HFFc6 (cell line): ENCODE measurements at regions not wholly inside any gene's neighbourhood (a gene's known extent, or its start where the extent isn't known, plus 50 kb on each side); places are given as distances from the start of the nearest gene placed in this dataset.

Source experiments
- DNase-seq: peaks from one replicate; pipeline ENCODE4 v3.0.0-alpha.2; 2018
- H3K27ac Mint-ChIP-seq: 2 replicates; pipeline ENCODE4 v1.8.0; 2020; ENCODE audit warnings: mild to moderate bottlenecking, mixed read lengths
- H3K27me3 Mint-ChIP-seq: 2 replicates; pipeline ENCODE4 v1.8.0; 2021; ENCODE audit warnings: mild to moderate bottlenecking, moderate library complexity, mixed read lengths; ENCODE audit not compliant: insufficient read depth
- H3K36me3 Mint-ChIP-seq: 2 replicates; pipeline ENCODE4 v1.8.0; 2021; ENCODE audit warnings: low read depth, mixed read lengths
- H3K4me1 Mint-ChIP-seq: 2 replicates; pipeline ENCODE4 v1.8.0; 2020; ENCODE audit warnings: low read depth, mixed read lengths
- H3K4me3 Mint-ChIP-seq: 2 replicates; pipeline ENCODE4 v1.8.0; 2020; ENCODE audit warnings: mild to moderate bottlenecking, moderate library complexity, mixed read lengths
- H3K9me3 Mint-ChIP-seq: 2 replicates; pipeline ENCODE4 v1.8.0; 2020; ENCODE audit warnings: mild to moderate bottlenecking, mixed read lengths
- TF ChIP-seq, protein P1 (sequence below): fragments of 200-600 bp; sonication (generic); IDR thresholded peaks from 2 replicates; pipeline ENCODE4 v1.5.0; 2021; ENCODE audit warnings: antibody characterized with exemption, mild to moderate bottlenecking

DNA sequence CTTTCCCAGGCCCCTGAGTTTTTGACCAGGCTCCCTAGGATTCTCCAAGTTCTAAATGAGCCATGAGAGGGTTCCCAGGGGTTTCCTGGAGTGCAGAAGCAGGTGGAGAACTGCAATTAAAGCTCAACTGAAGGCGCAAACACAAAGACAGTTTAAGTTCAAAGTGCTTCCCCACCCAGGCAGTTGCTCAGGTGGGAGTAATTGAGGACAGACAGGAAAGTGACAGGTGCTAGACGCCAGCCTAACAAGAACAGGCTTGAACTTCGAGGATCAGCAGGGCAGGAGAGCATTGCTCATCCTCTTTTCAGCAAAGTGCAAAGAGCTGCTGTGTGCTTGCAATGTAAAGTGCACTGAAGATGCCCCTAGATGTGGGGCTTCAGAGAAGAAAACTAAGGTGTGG, 77.2 kb upstream of the ST8SIA3 start:
- Mint-ChIP-seq H3K4me1 (no peaks in the 10 kb centered on the region), H3K9me3 (no peaks in the 10 kb centered on the region), H3K4me3 (no peak overlapping the region), H3K27me3 (peaks cover 9% of the 10 kb centered on the region), H3K36me3 (no peaks in the 10 kb centered on the region), H3K27ac (no peak overlapping the region)
- TF ChIP-seq, protein P1, sequence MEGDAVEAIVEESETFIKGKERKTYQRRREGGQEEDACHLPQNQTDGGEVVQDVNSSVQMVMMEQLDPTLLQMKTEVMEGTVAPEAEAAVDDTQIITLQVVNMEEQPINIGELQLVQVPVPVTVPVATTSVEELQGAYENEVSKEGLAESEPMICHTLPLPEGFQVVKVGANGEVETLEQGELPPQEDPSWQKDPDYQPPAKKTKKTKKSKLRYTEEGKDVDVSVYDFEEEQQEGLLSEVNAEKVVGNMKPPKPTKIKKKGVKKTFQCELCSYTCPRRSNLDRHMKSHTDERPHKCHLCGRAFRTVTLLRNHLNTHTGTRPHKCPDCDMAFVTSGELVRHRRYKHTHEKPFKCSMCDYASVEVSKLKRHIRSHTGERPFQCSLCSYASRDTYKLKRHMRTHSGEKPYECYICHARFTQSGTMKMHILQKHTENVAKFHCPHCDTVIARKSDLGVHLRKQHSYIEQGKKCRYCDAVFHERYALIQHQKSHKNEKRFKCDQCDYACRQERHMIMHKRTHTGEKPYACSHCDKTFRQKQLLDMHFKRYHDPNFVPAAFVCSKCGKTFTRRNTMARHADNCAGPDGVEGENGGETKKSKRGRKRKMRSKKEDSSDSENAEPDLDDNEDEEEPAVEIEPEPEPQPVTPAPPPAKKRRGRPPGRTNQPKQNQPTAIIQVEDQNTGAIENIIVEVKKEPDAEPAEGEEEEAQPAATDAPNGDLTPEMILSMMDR: no peak
- DNase-seq: no peak

DNA sequence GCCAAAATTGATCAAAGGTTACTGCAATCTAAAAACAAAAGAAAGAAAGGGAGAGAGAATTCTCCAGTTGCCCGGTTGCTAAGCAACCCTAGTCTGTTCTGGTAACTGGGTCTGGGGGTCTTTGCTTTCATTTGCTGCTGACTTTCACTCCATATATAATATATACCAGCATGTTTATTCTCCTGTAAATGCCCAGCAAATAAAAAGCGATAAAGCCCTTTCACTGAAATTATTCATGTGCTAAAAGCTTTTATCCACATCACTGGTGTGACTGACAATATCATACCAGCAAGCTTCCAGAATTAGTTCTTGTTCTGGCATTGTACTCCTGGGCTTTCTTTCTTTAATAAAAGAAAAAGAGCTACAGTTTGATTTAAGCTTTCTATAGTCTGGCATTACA, 75.5 kb upstream of the ST8SIA3 start:
- no peaks in the 10 kb centered on the region for H3K4me1 Mint-ChIP-seq
- H3K4me3 Mint-ChIP-seq: no peak overlapping the region
- DNase-seq: no peak
- no peak overlapping the region for H3K27ac Mint-ChIP-seq
- no peaks in the 10 kb centered on the region for H3K9me3 Mint-ChIP-seq
- H3K27me3 Mint-ChIP-seq: peaks cover 9% of the 10 kb centered on the region
- no peaks in the 10 kb centered on the region for H3K36me3 Mint-ChIP-seq
- TF ChIP-seq, protein P1: no peak

DNA sequence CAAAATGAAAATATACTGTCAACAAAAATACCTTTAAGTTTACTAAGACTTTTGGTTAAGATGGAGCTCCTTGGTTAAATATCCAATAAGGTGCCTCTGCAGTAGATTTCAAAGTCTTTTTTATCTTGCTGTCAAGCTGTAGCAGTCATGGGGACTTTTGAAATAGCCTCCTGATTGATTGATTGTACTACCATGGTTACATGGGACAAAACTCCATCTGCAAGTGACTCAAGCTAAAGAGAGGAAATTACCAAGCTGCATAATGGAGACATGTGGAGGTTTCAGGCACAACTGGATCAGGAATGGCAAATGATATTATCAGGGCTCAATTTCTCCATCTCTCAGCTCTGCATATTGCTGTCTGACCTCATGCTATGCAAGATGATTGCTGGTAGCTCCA, 73.4 kb upstream of the ST8SIA3 start:
- no peaks in the 10 kb centered on the region for H3K9me3 Mint-ChIP-seq
- TF ChIP-seq, protein P1: no peak
- H3K27me3 Mint-ChIP-seq: peaks cover under 1% of the 10 kb centered on the region
- no peak overlapping the region for H3K4me3 Mint-ChIP-seq
- no peaks in the 10 kb centered on the region for H3K4me1 Mint-ChIP-seq
- no peaks in the 10 kb centered on the region for H3K36me3 Mint-ChIP-seq
- no peak overlapping the region for H3K27ac Mint-ChIP-seq
- no peak for DNase-seq

DNA sequence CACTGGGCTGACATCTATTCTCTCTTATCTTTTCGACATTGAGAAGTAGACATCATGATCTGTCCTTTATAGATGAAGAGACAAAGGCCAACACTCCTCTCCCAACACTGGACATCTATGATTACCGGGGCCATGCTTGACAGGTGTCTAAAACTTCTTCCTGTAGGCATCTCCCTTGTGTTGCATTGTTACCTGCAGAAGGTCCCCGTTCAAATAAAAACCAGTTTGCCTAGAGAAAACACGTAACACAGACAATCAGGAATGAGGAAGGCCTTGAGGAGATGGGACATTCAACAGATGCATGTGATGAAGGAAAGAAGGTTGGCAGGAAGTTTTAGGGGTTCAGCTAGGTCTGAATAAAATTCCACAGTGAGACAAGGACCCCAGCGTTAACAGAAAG, 70.8 kb upstream of the ST8SIA3 start:
- Mint-ChIP-seq H3K4me3 (no peak overlapping the region), H3K4me1 (no peaks in the 10 kb centered on the region), H3K27me3 (no peaks in the 10 kb centered on the region; the same call in none of the 2 replicates), H3K9me3 (no peaks in the 10 kb centered on the region), H3K36me3 (no peaks in the 10 kb centered on the region), H3K27ac (no peak overlapping the region)
- no peak for DNase-seq
- TF ChIP-seq, protein P1: no peak

DNA sequence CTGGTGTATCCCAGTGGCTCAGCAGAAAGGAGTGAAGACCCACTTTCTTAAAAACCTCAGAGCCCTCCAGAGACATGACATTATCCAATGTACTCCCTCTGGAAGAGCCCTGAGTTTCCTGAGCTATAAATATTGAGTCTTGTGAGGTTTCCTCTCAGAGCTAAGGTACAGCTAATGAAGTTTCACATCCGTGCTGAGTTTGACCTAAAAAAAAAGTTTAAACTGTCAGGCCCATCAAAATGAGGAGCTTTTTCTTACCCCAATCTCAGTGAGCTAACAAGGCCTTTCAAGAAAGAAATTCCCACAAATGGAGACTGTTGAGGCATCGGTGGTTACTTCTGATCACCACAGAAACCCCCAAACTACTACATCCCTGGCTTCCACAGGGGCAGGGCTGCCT, 65.4 kb upstream of the ST8SIA3 start:
- no peaks in the 10 kb centered on the region for H3K4me1 Mint-ChIP-seq
- TF ChIP-seq, protein P1: no peak

DNA sequence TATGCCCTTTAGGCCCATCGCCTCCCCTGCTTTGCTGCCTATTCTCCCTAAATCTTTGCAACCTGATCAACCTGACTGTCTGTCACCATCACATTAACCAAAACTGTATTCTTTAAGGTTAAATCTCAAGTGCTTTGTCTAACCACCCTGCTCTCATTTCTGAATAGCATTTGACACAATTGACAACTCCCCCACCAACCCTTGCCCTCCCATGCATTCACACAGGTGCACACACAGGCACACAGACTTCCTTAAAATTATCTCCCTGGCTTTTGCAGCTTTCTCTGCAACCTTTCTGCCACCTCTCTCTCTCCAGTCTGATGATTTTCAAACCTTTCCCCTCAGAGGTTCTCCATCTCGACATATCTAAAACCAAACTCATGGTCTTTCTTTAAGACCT, 64.6 kb upstream of the ST8SIA3 start:
- H3K27ac Mint-ChIP-seq: no peak overlapping the region
- DNase-seq: no peak
- TF ChIP-seq, protein P1: no peak
- peaks cover 5% of the 10 kb centered on the region for H3K27me3 Mint-ChIP-seq
- H3K4me3 Mint-ChIP-seq: no peak overlapping the region
- H3K36me3 Mint-ChIP-seq: no peaks in the 10 kb centered on the region
- peaks cover 3% of the 10 kb centered on the region; the same call in 1 of the 2 replicates for H3K9me3 Mint-ChIP-seq
- no peaks in the 10 kb centered on the region for H3K4me1 Mint-ChIP-seq

More for the DNA sequence above, 65.4 kb upstream of the ST8SIA3 start:
- Mint-ChIP-seq H3K4me3 (no peak overlapping the region), H3K36me3 (no peaks in the 10 kb centered on the region), H3K27me3 (peaks cover 5% of the 10 kb centered on the region), H3K27ac (no peak overlapping the region), H3K9me3 (peaks cover 3% of the 10 kb centered on the region; the same call in 1 of the 2 replicates)
- DNase-seq: no peak
